Inflammatory macrophage treated with lipopolysaccharide for 4 hours (primary cell): ENCODE measurements at regions not wholly inside any gene's neighbourhood (a gene's known extent, or its start where the extent isn't known, plus 50 kb on each side); places are given as distances from the start of the nearest gene placed in this dataset.
"Not testable (repeated sequence)": the region's sequence is repeated elsewhere in the genome, so short reads cannot be mapped to it uniquely, and the experiment has no call there.

Experiments
- DNase-seq: peaks from one replicate; pipeline ENCODE4 v3.0.0-alpha.2; 2020

- DNase-seq = no peak
Observed at GRCh38 chr5:83800201-83800600, 79.5 kb upstream of the HAPLN1 start.

- not testable (repeated sequence) for DNase-seq
Observed at GRCh38 chr5:83799020-83799419, 78.4 kb upstream of the HAPLN1 start.

- no peak for DNase-seq
Observed at GRCh38 chr5:83789371-83789770, 68.7 kb upstream of the HAPLN1 start.

GRCh38 chr5:83787631-83788030 is 67.0 kb upstream of the HAPLN1 start:
- DNase-seq = no peak

GRCh38 chr5:83785176-83785668 is 64.6 kb upstream of the HAPLN1 start:
- no peak for DNase-seq

- DNase-seq = no peak
Observed at GRCh38 chr5:83780699-83781350, 60.2 kb upstream of the HAPLN1 start.

GRCh38 chr5:83777856-83778255 is 57.2 kb upstream of the HAPLN1 start:
- DNase-seq = no peak

GRCh38 chr5:83776437-83777031 is 55.9 kb upstream of the HAPLN1 start:
- no peak for DNase-seq
